ENCODE measurements at regions not wholly inside any gene's neighbourhood (a gene's known extent, or its start where the extent isn't known, plus 50 kb on each side); places are given as distances from the start of the nearest gene placed in this dataset.

DNA sequence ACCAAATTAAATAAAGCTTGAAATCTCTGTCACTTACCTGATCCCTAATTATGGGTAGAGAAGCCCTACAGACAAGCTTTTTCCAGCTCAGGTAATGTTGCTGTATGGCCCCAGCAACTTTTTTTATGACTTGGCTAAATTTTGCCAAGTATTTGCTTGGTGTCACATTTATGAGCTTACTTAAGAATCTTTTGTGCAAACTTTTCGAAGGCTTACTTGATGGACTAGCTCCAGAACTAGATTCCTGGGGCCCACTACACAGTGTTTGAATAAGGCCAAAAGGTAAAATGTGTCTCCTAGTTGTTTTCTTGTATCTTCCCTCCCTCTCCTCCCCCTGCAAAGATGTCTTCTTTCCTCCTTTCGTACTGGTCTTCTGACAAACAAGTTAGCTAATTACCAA, 257.9 kb downstream of the OSR1 start:
- Histone ChIP-seq H3K79me2 (ENCODE audit: control insufficient read depth, insufficient read depth, low read length) (no peaks in the 10 kb centered on the region), H2AFZ (ENCODE audit: low read depth, low read length) (no peak overlapping the region), H3K27ac (ENCODE audit: extremely low read depth, low read depth, low read length) (no peak overlapping the region), H3K9me1 (ENCODE audit: control insufficient read depth, insufficient read depth, low read length) (no peaks in the 10 kb centered on the region), H3K9ac (ENCODE audit: insufficient read depth in 1 of 2, low read depth in 2 of 2, low read length in 2 of 2) (no peak overlapping the region), H3K36me3 (ENCODE audit: control insufficient read depth, insufficient read depth, low read length) (no peaks in the 10 kb centered on the region), H4K20me1 (replicated peaks; ENCODE audit: control insufficient read depth, insufficient read depth, low read length) (no peaks in the 10 kb centered on the region), H3K27me3 (ENCODE audit: control insufficient read depth in 2 of 2, insufficient read depth in 2 of 2, low read length in 2 of 2) (no peaks in the 10 kb centered on the region), H3K4me2 (ENCODE audit: insufficient read depth, low read length) (no peak overlapping the region), H3K4me3 (no peak overlapping the region), H3K4me1 (replicated peaks in 1 of 2; ENCODE audit: control insufficient read depth in 2 of 2, insufficient read depth in 2 of 2, low read length in 2 of 2) (no peaks in the 10 kb centered on the region), H3K9me3 (replicated peaks; ENCODE audit: control insufficient read depth, insufficient read depth, low read depth, low read length) (peaks cover 2% of the 10 kb centered on the region; the same call in 1 of the 2 replicates)
- DNase-seq (ENCODE audit: extremely low read depth in 1 of 4, low spot score in 3 of 4), result no peak
- WGBS (ENCODE audit: insufficient coverage, low coverage, missing lambda C conversion rate), result 4% methylated on average over 2 of the region's 2 CpGs
- in situ Hi-C loops (cut with MboI), result no loop called here
- ChIA-PET POLR2A (no interaction called here), CTCF (ENCODE audit: low intra/inter-chr PET ratio) (no interaction called here)
- ATAC-seq, result no peak
- BruUV-seq (replicated peaks), result no TSS peak
- intact Hi-C loops (cut with micrococcal nuclease), result no loop called here
- TF ChIP-seq PTTG1 (tag; IDR thresholded peaks at IDR 0.05; ENCODE audit: low read depth), result no peak
- TF ChIP-seq, protein P1, sequence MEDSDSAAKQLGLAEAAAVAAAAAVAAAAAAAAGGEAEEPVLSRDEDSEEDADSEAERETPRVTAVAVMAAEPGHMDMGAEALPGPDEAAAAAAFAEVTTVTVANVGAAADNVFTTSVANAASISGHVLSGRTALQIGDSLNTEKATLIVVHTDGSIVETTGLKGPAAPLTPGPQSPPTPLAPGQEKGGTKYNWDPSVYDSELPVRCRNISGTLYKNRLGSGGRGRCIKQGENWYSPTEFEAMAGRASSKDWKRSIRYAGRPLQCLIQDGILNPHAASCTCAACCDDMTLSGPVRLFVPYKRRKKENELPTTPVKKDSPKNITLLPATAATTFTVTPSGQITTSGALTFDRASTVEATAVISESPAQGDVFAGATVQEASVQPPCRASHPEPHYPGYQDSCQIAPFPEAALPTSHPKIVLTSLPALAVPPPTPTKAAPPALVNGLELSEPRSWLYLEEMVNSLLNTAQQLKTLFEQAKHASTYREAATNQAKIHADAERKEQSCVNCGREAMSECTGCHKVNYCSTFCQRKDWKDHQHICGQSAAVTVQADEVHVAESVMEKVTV (CRISPR knock-in tag; IDR thresholded peaks at IDR 0.05), result no peak
- FAIRE-seq, result no peak

DNA sequence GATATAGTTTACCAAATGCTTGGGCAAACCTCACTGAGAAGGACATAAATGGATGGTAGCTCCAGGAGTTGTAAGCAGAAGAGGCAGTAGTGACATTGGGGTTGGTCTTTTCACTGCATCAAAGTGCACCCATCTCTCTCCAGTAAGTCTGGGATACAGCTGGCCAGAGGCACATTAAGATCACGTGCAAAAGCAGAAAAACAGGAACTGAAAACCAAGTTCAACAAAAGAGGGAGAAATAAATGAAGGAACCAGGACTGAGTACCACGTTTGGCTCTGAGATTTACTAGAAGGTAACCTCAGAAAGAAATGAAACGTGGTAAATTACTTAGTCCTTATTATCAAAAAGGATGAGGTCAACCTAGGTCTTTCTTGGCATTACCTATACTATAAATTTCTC, 259.2 kb downstream of the OSR1 start:
- DNase-seq (ENCODE audit: extremely low read depth in 1 of 4, low spot score in 3 of 4), result no peak
- H3K4me3 ChIP-seq, result no peak overlapping the region
- no peaks in the 10 kb centered on the region for H3K27me3 ChIP-seq (ENCODE audit: control insufficient read depth in 2 of 2, insufficient read depth in 2 of 2, low read length in 2 of 2)
- no peak overlapping the region for H3K4me2 ChIP-seq (ENCODE audit: insufficient read depth, low read length)
- BruUV-seq (replicated peaks), result no TSS peak
- H3K9me3 ChIP-seq (replicated peaks; ENCODE audit: control insufficient read depth, insufficient read depth, low read depth, low read length), result peaks cover 2% of the 10 kb centered on the region; the same call in 1 of the 2 replicates
- WGBS (ENCODE audit: insufficient coverage, low coverage, missing lambda C conversion rate), result 0% methylated on average over 3 of the region's 3 CpGs
- in situ Hi-C loops (cut with MboI) (no loop called here), intact Hi-C loops (cut with micrococcal nuclease) (no loop called here)
- FAIRE-seq, result no peak
- ChIA-PET CTCF (ENCODE audit: low intra/inter-chr PET ratio) (no interaction called here), POLR2A (no interaction called here)
- no peaks in the 10 kb centered on the region for H4K20me1 ChIP-seq (replicated peaks; ENCODE audit: control insufficient read depth, insufficient read depth, low read length)
- H3K9ac ChIP-seq (ENCODE audit: insufficient read depth in 1 of 2, low read depth in 2 of 2, low read length in 2 of 2), result no peak overlapping the region
- H2AFZ ChIP-seq (ENCODE audit: low read depth, low read length), result no peak overlapping the region
- no peaks in the 10 kb centered on the region for H3K36me3 ChIP-seq (ENCODE audit: control insufficient read depth, insufficient read depth, low read length)
- H3K4me1 ChIP-seq (replicated peaks in 1 of 2; ENCODE audit: control insufficient read depth in 2 of 2, insufficient read depth in 2 of 2, low read length in 2 of 2), result no peaks in the 10 kb centered on the region
- ATAC-seq, result no peak
- H3K27ac ChIP-seq (ENCODE audit: extremely low read depth, low read depth, low read length), result no peak overlapping the region
- no peaks in the 10 kb centered on the region for H3K79me2 ChIP-seq (ENCODE audit: control insufficient read depth, insufficient read depth, low read length)
- H3K9me1 ChIP-seq (ENCODE audit: control insufficient read depth, insufficient read depth, low read length), result no peaks in the 10 kb centered on the region
- TF ChIP-seq ZFP36 (IDR thresholded peaks at IDR 0.05; ENCODE audit: low read depth, low read length, partially characterized antibody), result no peak
- TF ChIP-seq MAFK (IDR thresholded peaks at IDR 0.05; ENCODE audit: low read length), result no peak
- TF ChIP-seq ERF (CRISPR knock-in tag; IDR thresholded peaks at IDR 0.05), result no peak
- TF ChIP-seq, protein P2, sequence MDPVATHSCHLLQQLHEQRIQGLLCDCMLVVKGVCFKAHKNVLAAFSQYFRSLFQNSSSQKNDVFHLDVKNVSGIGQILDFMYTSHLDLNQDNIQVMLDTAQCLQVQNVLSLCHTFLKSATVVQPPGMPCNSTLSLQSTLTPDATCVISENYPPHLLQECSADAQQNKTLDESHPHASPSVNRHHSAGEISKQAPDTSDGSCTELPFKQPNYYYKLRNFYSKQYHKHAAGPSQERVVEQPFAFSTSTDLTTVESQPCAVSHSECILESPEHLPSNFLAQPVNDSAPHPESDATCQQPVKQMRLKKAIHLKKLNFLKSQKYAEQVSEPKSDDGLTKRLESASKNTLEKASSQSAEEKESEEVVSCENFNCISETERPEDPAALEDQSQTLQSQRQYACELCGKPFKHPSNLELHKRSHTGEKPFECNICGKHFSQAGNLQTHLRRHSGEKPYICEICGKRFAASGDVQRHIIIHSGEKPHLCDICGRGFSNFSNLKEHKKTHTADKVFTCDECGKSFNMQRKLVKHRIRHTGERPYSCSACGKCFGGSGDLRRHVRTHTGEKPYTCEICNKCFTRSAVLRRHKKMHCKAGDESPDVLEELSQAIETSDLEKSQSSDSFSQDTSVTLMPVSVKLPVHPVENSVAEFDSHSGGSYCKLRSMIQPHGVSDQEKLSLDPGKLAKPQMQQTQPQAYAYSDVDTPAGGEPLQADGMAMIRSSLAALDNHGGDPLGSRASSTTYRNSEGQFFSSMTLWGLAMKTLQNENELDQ (CRISPR knock-in tag; IDR thresholded peaks at IDR 0.05; ENCODE audit: borderline replicate concordance), result no peak
- TF ChIP-seq, protein P3, sequence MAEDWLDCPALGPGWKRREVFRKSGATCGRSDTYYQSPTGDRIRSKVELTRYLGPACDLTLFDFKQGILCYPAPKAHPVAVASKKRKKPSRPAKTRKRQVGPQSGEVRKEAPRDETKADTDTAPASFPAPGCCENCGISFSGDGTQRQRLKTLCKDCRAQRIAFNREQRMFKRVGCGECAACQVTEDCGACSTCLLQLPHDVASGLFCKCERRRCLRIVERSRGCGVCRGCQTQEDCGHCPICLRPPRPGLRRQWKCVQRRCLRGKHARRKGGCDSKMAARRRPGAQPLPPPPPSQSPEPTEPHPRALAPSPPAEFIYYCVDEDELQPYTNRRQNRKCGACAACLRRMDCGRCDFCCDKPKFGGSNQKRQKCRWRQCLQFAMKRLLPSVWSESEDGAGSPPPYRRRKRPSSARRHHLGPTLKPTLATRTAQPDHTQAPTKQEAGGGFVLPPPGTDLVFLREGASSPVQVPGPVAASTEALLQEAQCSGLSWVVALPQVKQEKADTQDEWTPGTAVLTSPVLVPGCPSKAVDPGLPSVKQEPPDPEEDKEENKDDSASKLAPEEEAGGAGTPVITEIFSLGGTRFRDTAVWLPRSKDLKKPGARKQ (CRISPR knock-in tag; IDR thresholded peaks at IDR 0.05), result no peak
- TF ChIP-seq LARP7 (IDR thresholded peaks at IDR 0.05), result no peak
- no peak for TF ChIP-seq TBP (optimal IDR thresholded peaks at IDR 0.05; ENCODE audit: low read depth, low read length)
